ENCODE measurements at regions not wholly inside any gene's neighbourhood (a gene's known extent, or its start where the extent isn't known, plus 50 kb on each side); places are given as distances from the start of the nearest gene placed in this dataset.

DNA sequence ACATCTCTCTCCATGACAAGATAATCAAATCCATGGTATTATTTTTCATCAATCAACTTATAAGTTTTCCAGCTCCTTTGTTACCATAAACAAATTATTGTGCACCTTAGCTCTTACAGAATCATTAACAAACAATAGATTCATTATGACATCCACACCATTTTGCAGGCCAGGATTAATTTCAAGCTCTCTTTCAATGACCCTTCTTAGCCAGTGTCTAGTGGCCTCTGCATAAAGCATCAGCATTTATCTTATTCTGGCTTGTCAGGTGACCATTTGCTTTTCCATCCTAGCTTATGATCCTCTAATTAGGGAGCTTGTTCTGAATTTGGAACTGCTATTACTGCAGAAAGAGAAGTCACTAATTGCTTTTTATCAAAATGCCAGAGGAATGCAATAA is 806.2 kb upstream of the CHAC2 start:
- Histone ChIP-seq H3K4me1 (ENCODE audit: control insufficient read depth, insufficient read depth, low read length) (no peaks in the 10 kb centered on the region), H3K27ac (ENCODE audit: low read length) (no peak overlapping the region), H3K9me3 (ENCODE audit: control insufficient read depth, low read length) (no peaks in the 10 kb centered on the region), H3K4me3 (ENCODE audit: low read length) (no peak overlapping the region), H3K27me3 (ENCODE audit: control insufficient read depth, insufficient read depth) (no peaks in the 10 kb centered on the region)
- DNase-seq (no peak), ATAC-seq (no peak)
- intact Hi-C loops (cut with DNase I), result no loop called here

DNA sequence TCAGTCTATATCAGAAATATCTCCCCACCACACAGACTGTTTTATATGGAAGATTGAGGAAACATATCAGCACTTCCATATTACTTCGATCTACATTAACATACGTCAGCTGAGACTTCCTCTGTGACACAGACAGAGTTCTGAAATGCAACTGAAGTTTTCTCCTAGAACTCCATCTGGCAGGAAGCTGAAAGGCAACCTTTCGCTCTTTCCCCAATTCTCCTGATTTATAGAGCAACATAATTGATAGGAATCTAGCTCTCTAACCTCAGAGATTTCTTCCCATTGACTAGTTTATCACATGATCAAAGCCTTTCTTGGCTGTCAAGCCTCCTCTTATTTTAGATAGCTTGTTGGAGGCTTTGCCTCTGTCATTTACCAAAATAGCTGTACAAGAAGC is 806.7 kb upstream of the CHAC2 start:
- intact Hi-C loops (cut with DNase I), result no loop called here
- no peak for DNase-seq
- WGBS, result 70% methylated on average over 3 of the region's 3 CpGs
- Histone ChIP-seq H3K27ac (ENCODE audit: low read length) (no peak overlapping the region), H3K27me3 (ENCODE audit: control insufficient read depth, insufficient read depth) (no peaks in the 10 kb centered on the region), H3K4me3 (ENCODE audit: low read length) (no peak overlapping the region), H3K4me1 (ENCODE audit: control insufficient read depth, insufficient read depth, low read length) (no peaks in the 10 kb centered on the region), H3K9me3 (ENCODE audit: control insufficient read depth, low read length) (no peaks in the 10 kb centered on the region)
- ATAC-seq, result no peak

DNA sequence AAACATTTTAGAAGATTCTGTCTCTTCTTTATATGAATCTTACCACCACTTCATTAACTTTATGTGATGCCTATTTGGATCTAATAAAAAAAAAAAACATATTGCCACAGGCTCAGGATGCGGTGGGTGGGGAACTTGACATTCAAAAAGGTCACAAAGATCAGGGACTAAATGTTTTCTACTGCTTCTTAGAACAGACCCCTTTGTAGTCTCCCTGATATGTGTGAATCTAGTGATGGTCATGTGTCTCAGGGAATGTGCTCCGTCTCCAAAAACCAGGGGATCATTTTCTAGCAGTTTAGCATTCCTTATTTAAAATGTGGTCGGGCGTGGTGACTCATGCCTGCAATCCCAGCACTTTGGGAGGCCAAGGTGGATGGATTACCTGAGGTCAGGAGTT is 807.8 kb upstream of the CHAC2 start:
- Histone ChIP-seq H3K27me3 (ENCODE audit: control insufficient read depth, insufficient read depth) (no peaks in the 10 kb centered on the region), H3K4me1 (ENCODE audit: control insufficient read depth, insufficient read depth, low read length) (no peaks in the 10 kb centered on the region), H3K4me3 (ENCODE audit: low read length) (no peak overlapping the region), H3K27ac (ENCODE audit: low read length) (no peak overlapping the region), H3K9me3 (ENCODE audit: control insufficient read depth, low read length) (no peaks in the 10 kb centered on the region)
- no peak for ATAC-seq
- intact Hi-C loops (cut with DNase I), result no loop called here
- 85% methylated on average over 4 of the region's 4 CpGs for WGBS
- DNase-seq, result no peak

DNA sequence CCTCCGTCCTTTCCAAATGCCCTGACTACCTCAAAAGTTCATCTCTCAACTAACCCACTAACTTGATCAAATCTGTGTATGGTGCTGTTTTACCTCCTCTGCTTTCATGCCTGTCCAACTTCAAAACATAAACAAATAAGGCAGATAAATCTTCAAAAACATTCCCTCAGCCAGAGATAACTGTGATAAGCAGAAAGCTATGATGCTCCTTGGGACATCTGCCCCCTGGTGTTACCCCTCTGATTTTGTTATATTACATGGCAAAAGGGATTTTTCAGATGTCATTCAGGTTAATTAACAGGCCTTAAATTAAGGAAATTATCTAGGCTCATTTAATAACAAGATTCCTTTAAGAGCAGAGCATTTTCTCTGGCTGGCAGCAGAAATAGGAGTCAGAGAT is 810.8 kb upstream of the CHAC2 start:
- intact Hi-C loops (cut with DNase I), result no loop called here
- no peak for ATAC-seq
- 84% methylated on average over 1 of the region's 1 CpG for WGBS

DNA sequence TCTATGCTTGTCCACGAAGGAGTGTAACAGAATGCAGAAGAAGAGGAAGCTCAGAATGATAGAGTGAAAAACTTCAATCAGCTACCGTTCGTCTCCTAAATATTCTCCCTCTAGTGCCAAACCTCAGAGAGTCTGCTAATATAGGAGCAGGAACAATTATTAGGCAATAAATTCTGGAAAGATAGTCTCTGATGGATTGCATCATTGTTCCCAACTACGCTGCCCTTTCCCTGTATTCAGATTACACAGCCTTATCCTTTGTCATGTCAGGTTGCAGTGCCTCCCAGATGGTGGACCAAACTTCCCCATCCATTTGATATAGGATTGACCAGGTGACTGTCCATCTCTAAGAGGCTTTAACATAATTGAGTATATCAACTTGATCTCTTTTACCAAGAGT is 811.5 kb upstream of the CHAC2 start:
- intact Hi-C loops (cut with DNase I), result no loop called here
- Histone ChIP-seq H3K27me3 (ENCODE audit: control insufficient read depth, insufficient read depth) (no peaks in the 10 kb centered on the region), H3K4me3 (ENCODE audit: low read length) (no peak overlapping the region), H3K27ac (ENCODE audit: low read length) (no peak overlapping the region), H3K4me1 (ENCODE audit: control insufficient read depth, insufficient read depth, low read length) (no peaks in the 10 kb centered on the region), H3K9me3 (ENCODE audit: control insufficient read depth, low read length) (no peaks in the 10 kb centered on the region)
- no peak for ATAC-seq
- no peak for DNase-seq
- WGBS, result 63% methylated on average over 4 of the region's 4 CpGs

More for the DNA sequence above, 810.8 kb upstream of the CHAC2 start:
- H3K4me3 ChIP-seq (ENCODE audit: low read length), result no peak overlapping the region
- no peaks in the 10 kb centered on the region for H3K4me1 ChIP-seq (ENCODE audit: control insufficient read depth, insufficient read depth, low read length)
- DNase-seq, result no peak
- H3K27me3 ChIP-seq (ENCODE audit: control insufficient read depth, insufficient read depth), result no peaks in the 10 kb centered on the region
- no peaks in the 10 kb centered on the region for H3K9me3 ChIP-seq (ENCODE audit: control insufficient read depth, low read length)
- H3K27ac ChIP-seq (ENCODE audit: low read length), result no peak overlapping the region

DNA sequence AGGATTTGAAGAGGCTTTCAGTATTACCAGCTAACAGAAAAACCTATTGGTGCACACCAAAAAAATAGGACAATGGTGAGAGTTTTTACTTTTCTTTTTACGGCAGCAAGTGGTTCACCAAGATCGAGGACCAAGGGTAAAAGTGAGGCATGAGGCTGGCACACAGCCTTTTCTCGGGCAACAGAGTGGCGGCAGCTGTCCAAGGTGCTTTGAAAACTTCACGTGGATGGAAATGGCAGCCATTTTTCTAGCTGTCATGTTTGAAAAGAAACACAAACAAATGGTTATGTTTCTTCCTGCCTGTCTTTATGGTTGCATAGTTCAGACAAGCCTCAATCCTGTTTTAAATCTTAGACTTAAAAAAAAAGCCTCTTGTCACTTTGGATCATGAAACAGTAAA is 812.5 kb upstream of the CHAC2 start:
- no peaks in the 10 kb centered on the region for H3K4me1 ChIP-seq (ENCODE audit: control insufficient read depth, insufficient read depth, low read length)
- intact Hi-C loops (cut with DNase I), result no loop called here
- whole genome bisulfite sequencing, result 61% methylated on average over 5 of the region's 5 CpGs
- ATAC-seq (no peak), DNase-seq (no peak)
- H3K9me3 ChIP-seq (ENCODE audit: control insufficient read depth, low read length), result no peaks in the 10 kb centered on the region
- H3K27me3 ChIP-seq (ENCODE audit: control insufficient read depth, insufficient read depth), result no peaks in the 10 kb centered on the region
- H3K4me3 ChIP-seq (ENCODE audit: low read length), result no peak overlapping the region
- H3K27ac ChIP-seq (ENCODE audit: low read length), result no peak overlapping the region

DNA sequence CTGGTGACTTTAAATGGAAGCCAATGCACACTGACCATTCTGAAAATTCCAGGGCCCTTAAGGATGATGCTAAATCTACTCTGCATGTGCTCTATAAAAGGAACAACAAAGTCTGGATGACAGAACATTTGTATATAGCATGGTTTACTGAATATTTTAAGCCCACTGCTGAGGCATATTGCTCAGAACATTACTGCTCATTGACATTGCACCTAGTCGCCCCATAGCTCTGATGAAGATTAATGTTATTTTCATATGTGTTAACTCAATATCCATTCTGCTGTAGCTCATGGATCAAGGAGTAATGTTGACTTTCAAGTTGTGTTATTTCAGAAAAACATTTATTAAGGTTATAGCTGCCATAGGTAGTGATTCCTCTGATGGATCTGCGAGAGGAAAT is 827.5 kb upstream of the CHAC2 start:
- H3K27ac ChIP-seq (ENCODE audit: low read length), result no peak overlapping the region

DNA sequence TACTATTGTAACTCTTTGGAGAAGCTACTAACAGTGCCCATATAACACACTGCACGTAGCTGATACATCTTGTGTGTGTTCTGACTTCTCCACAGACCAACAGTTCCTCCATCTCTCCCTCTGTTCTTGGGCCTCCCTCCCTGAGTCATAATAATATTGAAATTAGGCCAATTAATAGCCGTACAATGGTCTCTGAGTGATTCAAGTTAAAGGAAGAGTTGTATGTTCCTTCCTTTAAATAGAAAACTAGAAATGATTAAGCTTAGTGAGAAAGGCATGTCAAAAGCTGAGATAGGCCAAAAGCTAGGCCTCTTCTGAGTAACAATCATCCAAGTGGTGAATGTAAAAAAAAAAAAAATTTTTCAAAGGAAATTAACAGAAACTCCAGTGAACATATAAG is 828.4 kb upstream of the CHAC2 start:
- ATAC-seq, result no peak
- WGBS, result 86% methylated on average over 2 of the region's 2 CpGs
- no peak for DNase-seq
- no peaks in the 10 kb centered on the region for H3K27me3 ChIP-seq (ENCODE audit: control insufficient read depth, insufficient read depth)
- H3K27ac ChIP-seq (ENCODE audit: low read length), result no peak overlapping the region
- H3K4me3 ChIP-seq (ENCODE audit: low read length), result no peak overlapping the region
- no peaks in the 10 kb centered on the region for H3K9me3 ChIP-seq (ENCODE audit: control insufficient read depth, low read length)
- H3K4me1 ChIP-seq (ENCODE audit: control insufficient read depth, insufficient read depth, low read length), result no peaks in the 10 kb centered on the region
- intact Hi-C loops (cut with DNase I), result no loop called here

More for the DNA sequence above, 827.5 kb upstream of the CHAC2 start:
- Histone ChIP-seq H3K27me3 (ENCODE audit: control insufficient read depth, insufficient read depth) (no peaks in the 10 kb centered on the region), H3K4me1 (ENCODE audit: control insufficient read depth, insufficient read depth, low read length) (no peaks in the 10 kb centered on the region), H3K4me3 (ENCODE audit: low read length) (no peak overlapping the region), H3K9me3 (ENCODE audit: control insufficient read depth, low read length) (no peaks in the 10 kb centered on the region)
- WGBS, result 96% methylated on average over 2 of the region's 2 CpGs
- intact Hi-C loops (cut with DNase I), result no loop called here
- ATAC-seq (no peak), DNase-seq (no peak)

DNA sequence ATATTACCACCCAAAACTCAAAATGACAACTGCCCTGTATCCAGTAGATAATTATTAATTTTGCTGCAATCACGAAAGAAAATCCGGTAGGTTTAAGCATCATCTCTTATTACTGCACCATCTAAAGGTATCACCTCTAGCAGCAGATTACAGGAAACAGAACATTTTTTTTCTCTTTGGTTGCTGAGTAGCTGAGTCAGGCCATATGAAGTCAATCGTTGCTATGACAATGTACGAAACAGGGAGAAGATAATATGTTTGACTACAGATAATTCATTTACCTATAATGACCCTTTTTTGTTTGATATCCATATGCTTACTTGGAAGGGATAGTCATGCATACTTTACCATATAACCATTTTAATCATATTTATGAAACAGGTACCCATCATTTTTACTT is 831.6 kb upstream of the CHAC2 start:
- Histone ChIP-seq H3K27me3 (ENCODE audit: control insufficient read depth, insufficient read depth) (no peaks in the 10 kb centered on the region), H3K27ac (ENCODE audit: low read length) (no peak overlapping the region), H3K4me3 (ENCODE audit: low read length) (no peak overlapping the region), H3K4me1 (ENCODE audit: control insufficient read depth, insufficient read depth, low read length) (no peaks in the 10 kb centered on the region), H3K9me3 (ENCODE audit: control insufficient read depth, low read length) (no peaks in the 10 kb centered on the region)
- ATAC-seq (no peak), DNase-seq (no peak)
- intact Hi-C loops (cut with DNase I), result no loop called here
- 87% methylated on average over 4 of the region's 4 CpGs for WGBS

DNA sequence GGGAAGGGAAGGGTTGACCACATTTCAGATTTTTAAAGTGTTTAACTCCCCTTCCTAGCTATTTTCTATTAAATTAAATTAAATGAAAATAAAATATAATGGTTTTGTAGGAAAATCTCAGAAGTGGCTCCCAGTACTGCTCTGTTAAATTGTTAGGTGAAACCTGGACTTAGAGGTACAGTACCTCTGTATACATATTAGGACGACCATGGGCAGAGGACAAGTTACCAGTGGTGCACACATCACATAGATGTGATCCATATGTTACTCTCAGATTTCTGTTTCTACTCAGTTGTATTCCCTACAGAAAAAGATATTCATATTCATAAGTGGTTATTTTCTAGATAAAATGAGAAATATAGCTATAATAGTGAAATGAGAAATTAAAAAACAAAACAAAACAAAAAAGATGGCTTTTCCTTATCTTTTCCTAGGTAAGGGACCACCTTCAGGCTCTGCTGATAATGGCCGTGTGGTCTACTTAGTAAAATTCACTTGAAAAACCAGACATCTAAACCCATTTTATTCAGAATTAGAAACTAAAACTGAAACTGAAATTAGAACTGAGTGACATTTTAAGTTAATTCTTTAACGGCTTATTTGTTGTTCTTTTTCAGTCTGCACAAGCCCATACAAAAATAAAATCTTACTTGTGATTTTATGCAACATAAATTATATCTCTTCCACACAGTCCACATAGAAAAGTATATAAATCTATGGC is 832.5 kb upstream of the CHAC2 start:
- ATAC-seq (no peak), DNase-seq (no peak)
- no peak overlapping the region for H3K27ac ChIP-seq (ENCODE audit: low read length)
- intact Hi-C loops (cut with DNase I), result no loop called here
- no peaks in the 10 kb centered on the region for H3K9me3 ChIP-seq (ENCODE audit: control insufficient read depth, low read length)
- no peaks in the 10 kb centered on the region for H3K4me1 ChIP-seq (ENCODE audit: control insufficient read depth, insufficient read depth, low read length)
- peak overlapping the region; percentile 25 for H3K4me3 ChIP-seq (ENCODE audit: low read length)
- 50% methylated on average over 3 of the region's 3 CpGs for WGBS
- no peaks in the 10 kb centered on the region for H3K27me3 ChIP-seq (ENCODE audit: control insufficient read depth, insufficient read depth)

DNA sequence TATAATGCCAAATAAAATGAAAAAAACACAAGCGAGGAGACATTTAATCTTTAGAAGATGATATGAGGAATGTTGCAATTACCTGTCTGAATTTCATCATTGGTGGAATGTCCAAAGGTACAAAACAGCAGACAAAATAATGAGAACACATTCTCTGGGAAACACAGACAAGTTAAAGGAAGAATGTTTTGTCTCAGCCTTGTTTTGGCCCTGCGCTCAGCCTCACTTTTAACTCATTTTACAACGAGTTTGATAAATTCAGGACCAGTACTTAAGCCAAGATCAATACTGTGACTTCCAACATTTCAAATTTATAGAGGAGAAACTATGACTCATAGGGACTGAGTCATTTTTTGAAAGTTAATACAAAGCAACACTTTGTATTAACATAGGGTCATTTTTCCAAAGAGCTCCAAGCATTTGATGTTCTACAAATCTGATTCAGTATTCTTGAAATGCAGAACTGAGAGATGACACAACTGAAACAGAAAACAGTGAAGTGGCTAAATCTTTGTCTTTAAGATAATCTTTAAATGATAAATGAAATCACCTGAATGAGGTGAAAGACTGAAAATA is 833.2 kb upstream of the CHAC2 start:
- intact Hi-C loops (cut with DNase I), result no loop called here
- H3K4me3 ChIP-seq (ENCODE audit: low read length), result no peak overlapping the region
- DNase-seq (peak in 1 of 3 donors; percentile 33), ATAC-seq (peak; percentile 80 to 85)
- H3K27me3 ChIP-seq (ENCODE audit: control insufficient read depth, insufficient read depth), result no peaks in the 10 kb centered on the region
- H3K4me1 ChIP-seq (ENCODE audit: control insufficient read depth, insufficient read depth, low read length), result no peaks in the 10 kb centered on the region
- WGBS, result 41% methylated on average over 3 of the region's 3 CpGs
- H3K27ac ChIP-seq (ENCODE audit: low read length), result no peak overlapping the region
- H3K9me3 ChIP-seq (ENCODE audit: control insufficient read depth, low read length), result no peaks in the 10 kb centered on the region

DNA sequence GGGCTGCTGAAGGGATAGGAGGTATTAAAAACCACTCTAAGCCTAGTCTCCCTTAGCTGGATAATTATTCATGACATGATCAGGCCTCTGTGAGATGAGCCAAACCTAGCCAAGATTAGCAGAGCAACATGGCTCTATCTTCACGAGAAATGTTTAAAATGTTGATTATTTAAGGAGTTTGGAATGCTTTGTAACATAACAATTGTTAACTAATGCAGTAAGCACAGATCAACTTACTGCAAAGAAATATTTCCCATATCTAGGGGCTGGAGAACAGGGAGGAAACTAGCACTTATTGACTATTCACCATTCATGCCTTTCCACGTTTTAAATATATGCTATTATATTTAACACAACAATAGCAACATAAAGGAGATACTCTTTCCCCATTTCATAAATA is 833.7 kb upstream of the CHAC2 start:
- WGBS, result 33% methylated on average over 2 of the region's 2 CpGs
- H3K9me3 ChIP-seq (ENCODE audit: control insufficient read depth, low read length), result no peaks in the 10 kb centered on the region
- H3K27ac ChIP-seq (ENCODE audit: low read length), result no peak overlapping the region
- no peak for DNase-seq
- H3K4me1 ChIP-seq (ENCODE audit: control insufficient read depth, insufficient read depth, low read length), result no peaks in the 10 kb centered on the region
- intact Hi-C loops (cut with DNase I), result no loop called here
- H3K4me3 ChIP-seq (ENCODE audit: low read length), result no peak overlapping the region
- H3K27me3 ChIP-seq (ENCODE audit: control insufficient read depth, insufficient read depth), result no peaks in the 10 kb centered on the region
- no peak for ATAC-seq
